ENCODE measurements at regions not wholly inside any gene's neighbourhood (a gene's known extent, or its start where the extent isn't known, plus 50 kb on each side); places are given as distances from the start of the nearest gene placed in this dataset.

DNA sequence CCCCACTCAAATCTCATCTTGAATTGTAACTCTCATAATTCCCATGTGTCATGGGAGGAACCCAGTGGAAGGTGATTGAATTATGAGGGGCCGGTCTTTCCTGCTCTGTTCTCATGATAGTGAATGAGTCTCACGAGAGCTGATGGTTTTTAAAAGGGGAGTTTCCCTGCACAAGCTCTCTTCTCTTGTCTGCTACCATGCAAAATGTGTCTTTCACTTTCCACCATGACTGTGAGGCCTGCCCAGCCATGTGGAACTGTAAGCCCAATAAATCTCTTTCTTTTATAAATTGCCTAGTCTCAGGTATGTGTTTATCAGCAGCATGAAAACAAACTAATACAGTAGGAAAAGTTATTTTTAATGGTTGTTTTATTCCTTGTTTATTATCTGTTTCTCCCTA, 146.0 kb downstream of the FSCB start:
- no peaks in the 10 kb centered on the region for H3K27me3 ChIP-seq

DNA sequence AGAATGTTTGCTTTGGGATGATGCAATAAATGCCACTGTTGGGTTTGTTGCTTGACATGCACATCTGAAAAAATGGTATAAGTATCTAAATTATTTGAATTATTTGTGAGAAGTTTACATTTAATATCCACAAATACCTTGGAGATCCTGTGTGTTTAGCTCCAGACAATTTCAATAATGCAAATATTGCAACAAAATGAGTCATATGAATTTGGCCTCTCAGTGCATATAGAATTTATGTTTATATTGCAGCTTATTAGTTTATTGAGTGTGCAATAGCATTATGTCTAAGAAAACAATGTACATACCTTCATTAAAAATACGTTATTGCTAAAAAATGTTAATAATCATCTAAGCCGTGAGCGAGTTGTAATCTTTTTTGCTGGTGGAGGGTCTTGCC, 153.3 kb downstream of the FSCB start:
- ATAC-seq (no peak), DNase-seq (no peak)
- no peak overlapping the region for H3K27ac ChIP-seq
- intact Hi-C loops (cut with DNase I; ENCODE audit: low total_unique reads) (no loop called here), in situ Hi-C loops (cut with MboI; ENCODE audit: low sequenced_read_pairs in 4 of 4) (no loop called here)
- no peaks in the 10 kb centered on the region for H3K27me3 ChIP-seq
- H3K4me1 ChIP-seq, result no peaks in the 10 kb centered on the region
- no peak for TF ChIP-seq POLR2A (IDR thresholded peaks at IDR 0.05)
- TF ChIP-seq, protein P1, sequence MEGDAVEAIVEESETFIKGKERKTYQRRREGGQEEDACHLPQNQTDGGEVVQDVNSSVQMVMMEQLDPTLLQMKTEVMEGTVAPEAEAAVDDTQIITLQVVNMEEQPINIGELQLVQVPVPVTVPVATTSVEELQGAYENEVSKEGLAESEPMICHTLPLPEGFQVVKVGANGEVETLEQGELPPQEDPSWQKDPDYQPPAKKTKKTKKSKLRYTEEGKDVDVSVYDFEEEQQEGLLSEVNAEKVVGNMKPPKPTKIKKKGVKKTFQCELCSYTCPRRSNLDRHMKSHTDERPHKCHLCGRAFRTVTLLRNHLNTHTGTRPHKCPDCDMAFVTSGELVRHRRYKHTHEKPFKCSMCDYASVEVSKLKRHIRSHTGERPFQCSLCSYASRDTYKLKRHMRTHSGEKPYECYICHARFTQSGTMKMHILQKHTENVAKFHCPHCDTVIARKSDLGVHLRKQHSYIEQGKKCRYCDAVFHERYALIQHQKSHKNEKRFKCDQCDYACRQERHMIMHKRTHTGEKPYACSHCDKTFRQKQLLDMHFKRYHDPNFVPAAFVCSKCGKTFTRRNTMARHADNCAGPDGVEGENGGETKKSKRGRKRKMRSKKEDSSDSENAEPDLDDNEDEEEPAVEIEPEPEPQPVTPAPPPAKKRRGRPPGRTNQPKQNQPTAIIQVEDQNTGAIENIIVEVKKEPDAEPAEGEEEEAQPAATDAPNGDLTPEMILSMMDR (IDR thresholded peaks at IDR 0.05 in 4 of 5, conservative IDR thresholded peaks at IDR 0.05 in 1 of 5), result no peak
- H3K36me3 ChIP-seq, result no peaks in the 10 kb centered on the region
- no peak overlapping the region for H3K4me3 ChIP-seq
- no peaks in the 10 kb centered on the region for H3K9me3 ChIP-seq

More for the DNA sequence above, 146.0 kb downstream of the FSCB start:
- Histone ChIP-seq H3K36me3 (no peaks in the 10 kb centered on the region), H3K9me3 (no peaks in the 10 kb centered on the region), H3K4me1 (no peaks in the 10 kb centered on the region), H3K4me3 (no peak overlapping the region), H3K27ac (no peak overlapping the region)
- ATAC-seq (no peak), DNase-seq (no peak)
- intact Hi-C loops (cut with DNase I; ENCODE audit: low total_unique reads) (no loop called here), in situ Hi-C loops (cut with MboI; ENCODE audit: low sequenced_read_pairs in 4 of 4) (no loop called here)
- TF ChIP-seq, protein P1 (IDR thresholded peaks at IDR 0.05 in 4 of 5, conservative IDR thresholded peaks at IDR 0.05 in 1 of 5), result no peak
- no peak for TF ChIP-seq POLR2A (IDR thresholded peaks at IDR 0.05)

DNA sequence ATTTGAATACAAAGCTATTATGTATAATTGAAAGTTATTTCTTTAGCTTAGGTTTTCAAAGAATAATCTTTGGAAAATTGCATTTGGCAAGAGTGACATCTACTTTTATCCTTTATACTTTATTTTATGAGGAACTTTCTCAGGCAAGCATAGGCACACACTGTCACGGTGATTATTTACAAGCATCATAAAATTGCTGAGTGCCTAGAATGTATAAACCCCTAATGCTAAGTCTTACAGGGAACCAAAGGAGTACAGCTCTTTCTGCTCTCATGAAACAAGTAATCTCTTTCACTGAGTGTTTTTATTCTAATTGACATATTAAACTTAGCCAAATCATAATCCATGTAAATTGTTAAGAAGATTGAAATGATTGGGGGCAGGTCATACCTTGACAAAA, 154.9 kb downstream of the FSCB start:
- no peak overlapping the region for H3K27ac ChIP-seq
- no peaks in the 10 kb centered on the region for H3K9me3 ChIP-seq
- intact Hi-C loops (cut with DNase I; ENCODE audit: low total_unique reads) (no loop called here), in situ Hi-C loops (cut with MboI; ENCODE audit: low sequenced_read_pairs in 4 of 4) (no loop called here)
- TF ChIP-seq POLR2A (IDR thresholded peaks at IDR 0.05), result no peak
- TF ChIP-seq, protein P1 (IDR thresholded peaks at IDR 0.05 in 4 of 5, conservative IDR thresholded peaks at IDR 0.05 in 1 of 5), result no peak
- H3K27me3 ChIP-seq, result no peaks in the 10 kb centered on the region
- H3K4me1 ChIP-seq, result no peaks in the 10 kb centered on the region
- ATAC-seq, result no peak
- no peaks in the 10 kb centered on the region for H3K36me3 ChIP-seq
- DNase-seq, result no peak
- H3K4me3 ChIP-seq, result no peak overlapping the region

DNA sequence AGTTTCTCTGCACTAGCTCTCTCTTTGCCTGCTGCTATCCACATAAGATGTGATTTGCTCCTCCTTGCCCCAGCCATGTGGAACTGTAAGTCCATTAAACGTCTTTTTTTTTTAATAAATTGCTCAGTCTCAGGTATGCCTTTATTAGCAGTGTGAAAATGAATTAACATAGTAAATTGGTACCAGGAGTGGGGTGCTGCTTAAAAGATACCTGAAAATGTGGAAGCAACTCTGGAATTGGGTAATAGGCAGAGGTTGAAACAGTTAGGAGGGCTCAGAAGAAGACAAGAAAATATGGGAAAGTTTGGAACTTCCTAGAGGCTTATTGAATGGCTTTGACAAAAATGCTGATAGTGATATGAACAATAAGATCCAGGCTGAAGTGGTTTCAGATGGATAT, 159.8 kb downstream of the FSCB start:
- Histone ChIP-seq H3K27ac (no peak overlapping the region), H3K27me3 (no peaks in the 10 kb centered on the region), H3K4me1 (no peaks in the 10 kb centered on the region), H3K9me3 (no peaks in the 10 kb centered on the region), H3K36me3 (no peaks in the 10 kb centered on the region), H3K4me3 (no peak overlapping the region)
- no peak for ATAC-seq
- TF ChIP-seq, protein P1 (IDR thresholded peaks at IDR 0.05 in 4 of 5, conservative IDR thresholded peaks at IDR 0.05 in 1 of 5), result no peak
- no peak for TF ChIP-seq POLR2A (IDR thresholded peaks at IDR 0.05)
- in situ Hi-C loops (cut with MboI; ENCODE audit: low sequenced_read_pairs in 4 of 4) (no loop called here), intact Hi-C loops (cut with DNase I; ENCODE audit: low total_unique reads) (no loop called here)
- DNase-seq, result no peak

DNA sequence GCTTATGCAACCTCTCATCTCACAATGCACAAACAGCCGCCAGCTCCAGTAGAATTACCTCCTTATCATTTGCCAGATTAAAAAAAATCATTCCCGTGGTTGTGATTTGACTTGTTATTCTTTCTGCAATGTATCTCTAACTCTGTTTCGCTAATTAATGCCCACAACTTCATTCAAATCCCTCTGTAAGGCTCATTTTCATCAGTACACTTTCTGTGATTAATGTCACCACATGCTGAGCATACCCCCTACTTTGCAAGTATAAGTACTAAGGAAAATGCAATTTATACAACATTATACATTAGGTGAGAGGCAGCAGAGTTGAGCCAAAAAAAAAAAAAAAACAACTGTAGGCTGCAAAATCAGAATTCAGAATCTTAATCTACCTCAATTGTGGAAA, 166.0 kb downstream of the FSCB start:
- H3K4me3 ChIP-seq, result no peak overlapping the region
- H3K36me3 ChIP-seq, result no peaks in the 10 kb centered on the region
- TF ChIP-seq, protein P1 (IDR thresholded peaks at IDR 0.05 in 4 of 5, conservative IDR thresholded peaks at IDR 0.05 in 1 of 5), result no peak
- no peak for TF ChIP-seq POLR2A (IDR thresholded peaks at IDR 0.05)
- ATAC-seq, result no peak
- intact Hi-C loops (cut with DNase I; ENCODE audit: low total_unique reads), result no loop called here
- in situ Hi-C loops (cut with MboI; ENCODE audit: low sequenced_read_pairs in 4 of 4), result no loop called here
- no peaks in the 10 kb centered on the region for H3K4me1 ChIP-seq
- no peak for DNase-seq
- no peak overlapping the region for H3K27ac ChIP-seq
- no peaks in the 10 kb centered on the region for H3K27me3 ChIP-seq
- H3K9me3 ChIP-seq, result no peaks in the 10 kb centered on the region

Data from gastrocnemius medialis (tissue), 4 donors.